HEK293T (cell line): ENCODE measurements at regions not wholly inside any gene's neighbourhood (a gene's known extent, or its start where the extent isn't known, plus 50 kb on each side); places are given as distances from the start of the nearest gene placed in this dataset.

Experiments used
- BHLHE40 ChIP-seq: fragments of 450-650 bp; IDR thresholded peaks from 2 replicates; pipeline ENCODE4 v1.6.1; 2016; ENCODE audit warnings: mild to moderate bottlenecking, moderate library complexity, borderline replicate concordance
- CTBP1 ChIP-seq: fragments of 450-650 bp; IDR thresholded peaks from 2 replicates; pipeline ENCODE4 v1.6.1; 2016; ENCODE audit warnings: borderline replicate concordance
- ELF4 ChIP-seq: fragments of 450-650 bp; IDR thresholded peaks from 2 replicates; pipeline ENCODE4 v1.6.1; 2017; ENCODE audit warnings: antibody characterized with exemption
- FOXA1 ChIP-seq: fragments of 450-650 bp; IDR thresholded peaks from 2 replicates; pipeline ENCODE4 v1.6.1; 2016; ENCODE audit warnings: mild to moderate bottlenecking
- FOXK2 ChIP-seq: fragments of 450-650 bp; IDR thresholded peaks from 2 replicates; pipeline ENCODE4 v1.6.1; 2016; ENCODE audit warnings: mild to moderate bottlenecking
- FOXM1 ChIP-seq: fragments of 450-650 bp; IDR thresholded peaks from 2 replicates; pipeline ENCODE4 v1.6.1; 2017; ENCODE audit warnings: mild to moderate bottlenecking, borderline replicate concordance
- HDGF ChIP-seq: fragments of 450-650 bp; IDR thresholded peaks from 2 replicates; pipeline ENCODE4 v1.6.1; 2017; ENCODE audit warnings: antibody characterized with exemption, borderline replicate concordance
- L3MBTL2 ChIP-seq: fragments of 450-650 bp; conservative IDR thresholded peaks from 2 replicates; pipeline ENCODE4 v1.6.1; 2016; ENCODE audit warnings: mild to moderate bottlenecking
- LEF1 ChIP-seq: fragments of 450-650 bp; IDR thresholded peaks from 2 replicates; pipeline ENCODE4 v1.6.1; 2017; ENCODE audit warnings: mild to moderate bottlenecking, borderline replicate concordance
- SP1 ChIP-seq: fragments of 450-650 bp; IDR thresholded peaks from 2 replicates; pipeline ENCODE4 v1.6.1; 2017
- SUZ12 ChIP-seq: fragments of 450-650 bp; IDR thresholded peaks from 2 replicates; pipeline ENCODE4 v1.6.1; 2016; ENCODE audit warnings: mild to moderate bottlenecking
- TARDBP ChIP-seq: fragments of 450-650 bp; IDR thresholded peaks from 2 replicates; pipeline ENCODE4 v1.6.1; 2016
- ZNF384 ChIP-seq: fragments of 450-650 bp; IDR thresholded peaks from 2 replicates; pipeline ENCODE4 v1.6.1; 2016
- TF ChIP-seq, protein P1 (sequence below): fragments of 450-650 bp; IDR thresholded peaks from 2 replicates; pipeline ENCODE4 v1.6.1; 2016

GRCh38 chr5:71993600-71993999 is 113.7 kb upstream of the MAP1B start:
- TF ChIP-seq L3MBTL2 = no peak
- TF ChIP-seq SUZ12 = no peak
- no peak for TF ChIP-seq FOXM1
- TF ChIP-seq BHLHE40 = no peak
- no peak for TF ChIP-seq SP1
- no peak for TF ChIP-seq FOXA1
- TF ChIP-seq TARDBP = no peak
- TF ChIP-seq ELF4 = no peak
- TF ChIP-seq ZNF384 = no peak
- no peak for TF ChIP-seq HDGF
- no peak for TF ChIP-seq FOXK2
- TF ChIP-seq CTBP1 = no peak
- TF ChIP-seq, protein P1, sequence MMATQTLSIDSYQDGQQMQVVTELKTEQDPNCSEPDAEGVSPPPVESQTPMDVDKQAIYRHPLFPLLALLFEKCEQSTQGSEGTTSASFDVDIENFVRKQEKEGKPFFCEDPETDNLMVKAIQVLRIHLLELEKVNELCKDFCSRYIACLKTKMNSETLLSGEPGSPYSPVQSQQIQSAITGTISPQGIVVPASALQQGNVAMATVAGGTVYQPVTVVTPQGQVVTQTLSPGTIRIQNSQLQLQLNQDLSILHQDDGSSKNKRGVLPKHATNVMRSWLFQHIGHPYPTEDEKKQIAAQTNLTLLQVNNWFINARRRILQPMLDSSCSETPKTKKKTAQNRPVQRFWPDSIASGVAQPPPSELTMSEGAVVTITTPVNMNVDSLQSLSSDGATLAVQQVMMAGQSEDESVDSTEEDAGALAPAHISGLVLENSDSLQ = no peak
- no peak for TF ChIP-seq LEF1
